ENCODE measurements at regions not wholly inside any gene's neighbourhood (a gene's known extent, or its start where the extent isn't known, plus 50 kb on each side); places are given as distances from the start of the nearest gene placed in this dataset.

DNA sequence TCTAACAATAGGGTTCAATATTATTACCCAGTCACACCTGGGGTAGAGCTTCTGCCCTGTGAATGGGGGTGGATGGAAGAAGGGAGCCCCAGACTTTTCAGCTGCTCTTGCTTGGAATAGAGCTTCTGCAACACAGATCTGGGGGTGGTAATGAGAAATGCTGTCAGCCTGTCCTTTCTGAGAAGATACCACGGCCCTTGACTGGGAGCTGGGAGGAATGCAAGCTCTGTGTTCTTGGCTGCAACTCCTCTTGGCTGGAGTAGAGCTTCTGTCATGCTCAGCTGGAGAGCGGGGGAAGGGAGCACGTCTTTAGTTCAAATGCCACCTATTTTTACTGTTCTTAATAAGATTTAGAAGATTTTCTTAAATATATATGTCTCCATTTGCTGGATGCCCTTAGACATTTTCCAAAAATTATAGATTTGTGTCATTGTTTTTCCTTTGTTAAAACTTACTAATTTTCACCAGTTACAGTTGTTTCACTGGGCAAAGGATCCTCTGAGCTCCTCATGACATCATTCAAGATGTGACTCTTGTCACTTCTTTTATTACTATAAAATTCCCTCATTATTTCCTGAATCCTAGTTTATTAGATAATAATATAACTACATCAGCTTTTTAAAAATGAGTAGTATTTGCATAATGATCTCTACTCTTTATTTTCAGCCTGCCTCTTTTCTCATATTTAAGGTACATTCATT lies 180.0 kb upstream of the TGFBR2 start:
- Histone ChIP-seq H3K36me3 (ENCODE audit: insufficient read depth, low read length) (no peaks in the 10 kb centered on the region), H3K9me2 (replicated peaks; ENCODE audit: low read depth, low read length) (no peaks in the 10 kb centered on the region), H3K4me2 (ENCODE audit: low read depth, low read length, poor library complexity, severe bottlenecking) (no peak overlapping the region), H4K20me1 (ENCODE audit: insufficient read depth, low read length, poor library complexity, severe bottlenecking) (no peaks in the 10 kb centered on the region), H3K27me3 (ENCODE audit: insufficient read depth, low read length, poor library complexity, severe bottlenecking) (no peaks in the 10 kb centered on the region), H3K9ac (ENCODE audit: low read depth, low read length, poor library complexity, severe bottlenecking) (no peak overlapping the region), H3K79me2 (ENCODE audit: insufficient read depth, low read length) (no peaks in the 10 kb centered on the region), H3K4me3 (ENCODE audit: low read length, poor library complexity, severe bottlenecking) (no peak overlapping the region), H2AFZ (ENCODE audit: low read length) (no peak overlapping the region), H3F3A (ENCODE audit: low read depth) (no peaks in the 10 kb centered on the region), H3K4me1 (ENCODE audit: insufficient read depth, low read length, poor library complexity, severe bottlenecking) (no peaks in the 10 kb centered on the region), H3K9me3 (ENCODE audit: insufficient read depth, low read depth, low read length) (no peaks in the 10 kb centered on the region)
- no peak for TF ChIP-seq EZH2phosphoT487 (IDR thresholded peaks at IDR 0.05; ENCODE audit: borderline replicate concordance)
- TF ChIP-seq, protein P1, sequence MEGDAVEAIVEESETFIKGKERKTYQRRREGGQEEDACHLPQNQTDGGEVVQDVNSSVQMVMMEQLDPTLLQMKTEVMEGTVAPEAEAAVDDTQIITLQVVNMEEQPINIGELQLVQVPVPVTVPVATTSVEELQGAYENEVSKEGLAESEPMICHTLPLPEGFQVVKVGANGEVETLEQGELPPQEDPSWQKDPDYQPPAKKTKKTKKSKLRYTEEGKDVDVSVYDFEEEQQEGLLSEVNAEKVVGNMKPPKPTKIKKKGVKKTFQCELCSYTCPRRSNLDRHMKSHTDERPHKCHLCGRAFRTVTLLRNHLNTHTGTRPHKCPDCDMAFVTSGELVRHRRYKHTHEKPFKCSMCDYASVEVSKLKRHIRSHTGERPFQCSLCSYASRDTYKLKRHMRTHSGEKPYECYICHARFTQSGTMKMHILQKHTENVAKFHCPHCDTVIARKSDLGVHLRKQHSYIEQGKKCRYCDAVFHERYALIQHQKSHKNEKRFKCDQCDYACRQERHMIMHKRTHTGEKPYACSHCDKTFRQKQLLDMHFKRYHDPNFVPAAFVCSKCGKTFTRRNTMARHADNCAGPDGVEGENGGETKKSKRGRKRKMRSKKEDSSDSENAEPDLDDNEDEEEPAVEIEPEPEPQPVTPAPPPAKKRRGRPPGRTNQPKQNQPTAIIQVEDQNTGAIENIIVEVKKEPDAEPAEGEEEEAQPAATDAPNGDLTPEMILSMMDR (conservative IDR thresholded peaks at IDR 0.05; ENCODE audit: low read length): no peak

DNA sequence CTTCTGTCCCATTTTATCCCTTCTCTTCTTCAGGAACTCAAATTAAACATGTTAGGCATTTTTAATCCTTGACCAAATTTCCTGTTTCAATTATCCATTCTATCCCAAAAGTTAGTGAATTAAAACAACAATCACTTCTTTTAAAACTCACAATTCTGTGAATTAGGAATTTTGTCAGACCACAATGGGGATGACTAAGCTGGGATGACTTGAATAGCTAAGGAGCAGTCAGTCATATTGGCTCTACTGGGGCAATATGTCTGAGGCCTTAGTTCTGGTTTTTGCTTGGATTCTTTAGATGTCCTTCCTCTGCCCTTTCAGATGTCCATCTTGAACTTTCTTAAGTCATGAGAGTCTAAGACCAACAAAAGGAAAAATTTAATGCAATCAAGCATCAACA lies 178.2 kb upstream of the TGFBR2 start:
- Histone ChIP-seq H3K79me2 (ENCODE audit: insufficient read depth, low read length) (no peaks in the 10 kb centered on the region), H2AFZ (ENCODE audit: low read length) (no peak overlapping the region), H3K4me3 (ENCODE audit: low read length, poor library complexity, severe bottlenecking) (no peak overlapping the region), H3K9ac (ENCODE audit: low read depth, low read length, poor library complexity, severe bottlenecking) (no peak overlapping the region), H3K4me1 (ENCODE audit: insufficient read depth, low read length, poor library complexity, severe bottlenecking) (no peaks in the 10 kb centered on the region), H3K9me3 (ENCODE audit: insufficient read depth, low read depth, low read length) (no peaks in the 10 kb centered on the region), H4K20me1 (ENCODE audit: insufficient read depth, low read length, poor library complexity, severe bottlenecking) (no peaks in the 10 kb centered on the region), H3K4me2 (ENCODE audit: low read depth, low read length, poor library complexity, severe bottlenecking) (no peak overlapping the region), H3F3A (ENCODE audit: low read depth) (no peaks in the 10 kb centered on the region), H3K9me2 (replicated peaks; ENCODE audit: low read depth, low read length) (no peaks in the 10 kb centered on the region), H3K27me3 (ENCODE audit: insufficient read depth, low read length, poor library complexity, severe bottlenecking) (no peaks in the 10 kb centered on the region), H3K36me3 (ENCODE audit: insufficient read depth, low read length) (no peaks in the 10 kb centered on the region)
- TF ChIP-seq, protein P1 (conservative IDR thresholded peaks at IDR 0.05; ENCODE audit: low read length): no peak
- no peak for TF ChIP-seq EZH2phosphoT487 (IDR thresholded peaks at IDR 0.05; ENCODE audit: borderline replicate concordance)

DNA sequence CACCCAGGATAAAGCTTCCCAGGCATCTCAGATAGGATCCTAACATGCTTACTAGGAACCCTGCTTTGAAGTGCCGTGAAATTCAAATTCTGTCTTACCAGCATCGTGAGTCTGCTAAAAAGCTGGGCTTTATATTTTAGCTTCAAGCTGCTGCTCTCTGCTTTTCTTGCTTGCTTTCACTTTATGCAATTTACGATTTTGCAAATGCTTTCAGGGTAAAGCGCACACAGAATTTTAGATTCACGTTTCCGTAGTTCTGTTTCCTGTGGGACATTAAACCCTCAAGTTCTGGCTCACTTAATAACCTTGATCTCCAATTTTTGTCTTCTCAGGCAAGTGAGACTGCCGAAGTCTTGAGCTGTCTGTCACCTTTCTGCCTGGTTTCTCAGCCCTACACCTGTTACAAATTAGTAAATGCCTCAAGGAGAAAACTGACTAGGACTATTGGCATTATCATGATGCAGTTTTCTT lies 170.5 kb upstream of the TGFBR2 start:
- H3K79me2 ChIP-seq (ENCODE audit: insufficient read depth, low read length): no peaks in the 10 kb centered on the region
- H3K9ac ChIP-seq (ENCODE audit: low read depth, low read length, poor library complexity, severe bottlenecking): peak overlapping the region; percentile 66
- peak overlapping the region; percentile 78 for H2AFZ ChIP-seq (ENCODE audit: low read length)
- no peaks in the 10 kb centered on the region for H4K20me1 ChIP-seq (ENCODE audit: insufficient read depth, low read length, poor library complexity, severe bottlenecking)
- peak overlapping the region; percentile 73 for H3K4me3 ChIP-seq (ENCODE audit: low read length, poor library complexity, severe bottlenecking)
- no peaks in the 10 kb centered on the region for H3K9me3 ChIP-seq (ENCODE audit: insufficient read depth, low read depth, low read length)
- H3K4me2 ChIP-seq (ENCODE audit: low read depth, low read length, poor library complexity, severe bottlenecking): peak overlapping the region; percentile 84
- peaks cover 31% of the 10 kb centered on the region for H3K4me1 ChIP-seq (ENCODE audit: insufficient read depth, low read length, poor library complexity, severe bottlenecking)
- no peaks in the 10 kb centered on the region for H3K27me3 ChIP-seq (ENCODE audit: insufficient read depth, low read length, poor library complexity, severe bottlenecking)
- H3K9me2 ChIP-seq (replicated peaks; ENCODE audit: low read depth, low read length): no peaks in the 10 kb centered on the region
- H3K36me3 ChIP-seq (ENCODE audit: insufficient read depth, low read length): no peaks in the 10 kb centered on the region
- peaks cover 6% of the 10 kb centered on the region; the same call in 1 of the 2 replicates for H3F3A ChIP-seq (ENCODE audit: low read depth)
- TF ChIP-seq, protein P1 (conservative IDR thresholded peaks at IDR 0.05; ENCODE audit: low read length): no peak
- no peak for TF ChIP-seq EZH2phosphoT487 (IDR thresholded peaks at IDR 0.05; ENCODE audit: borderline replicate concordance)
